Prostate gland (tissue), 2 donors: ENCODE measurements at regions not wholly inside any gene's neighbourhood (a gene's known extent, or its start where the extent isn't known, plus 50 kb on each side); places are given as distances from the start of the nearest gene placed in this dataset.

Experiments
- DNase-seq: peaks from one replicate; pipeline ENCODE4 v3.0.0-alpha.2; 2019; ENCODE audit warnings: low spot score
- H3K27ac ChIP-seq, 2 donors: fragments of 200-600 bp; sonication (generic); 2 replicates each; pipeline ENCODE4 v1.5.1; 2017 to 2019
- H3K27me3 ChIP-seq: fragments of 200-600 bp; sonication (generic); replicated peaks from 2 replicates; pipeline ENCODE4 v1.5.1; 2019; ENCODE audit not compliant: insufficient read depth
- H3K36me3 ChIP-seq, 2 donors: fragments of 200-600 bp; sonication (generic); 1 replicate in 1 of 2; 2 replicates in 1 of 2; pipeline versions ENCODE4 v1.5.1 to v1.8.1; 2017 to 2019
- H3K4me1 ChIP-seq: fragments of 200-600 bp; sonication (generic); replicated peaks from 2 replicates; pipeline ENCODE4 v1.5.1; 2019
- H3K4me3 ChIP-seq, 2 donors: fragments of 200-600 bp; sonication (generic); 2 replicates each; pipeline ENCODE4 v1.5.1; 2017 to 2019
- H3K9me3 ChIP-seq: fragments of 200-600 bp; sonication (generic); 2 replicates; pipeline ENCODE4 v1.5.1; 2017
- CTCF ChIP-seq, 4 experiments: fragments of 200-600 bp in 2 of 4; fragments of 450-650 bp in 2 of 4; sonication (generic) in 2 of 4; IDR thresholded peaks; 1 replicate in 3 of 4; 2 replicates in 1 of 4; pipeline ENCODE4 v1.5.1; 2016 to 2019; ENCODE audit warnings: antibody characterized with exemption in 4 of 4, mild to moderate bottlenecking in 2 of 4, moderate library complexity in 2 of 4
- POLR2A ChIP-seq: fragments of 450-650 bp; IDR thresholded peaks from one replicate; pipeline ENCODE4 v1.6.1; 2016; ENCODE audit warnings: antibody characterized with exemption, mild to moderate bottlenecking
- POLR2AphosphoS5 ChIP-seq: sonication (generic); formaldehyde crosslinking; IDR thresholded peaks from one replicate; pipeline ENCODE4 v1.6.1; 2017; ENCODE audit warnings: antibody characterized with exemption
- WGBS: methylation state at CpG from one replicate; pipeline ENCODE4 v1.1.5; 2018; 5-methylcytosine and 5-hydroxymethylcytosine counted together
- intact Hi-C: fragments of 100-400 bp; cut with DNase I; formaldehyde crosslinking; loops from one replicate; pipeline ENCODE4 v1.14.2; 2022

GRCh38 chr5:10157085-10157669 is 92.5 kb downstream of the ATPSCKMT start:
- Histone ChIP-seq H3K36me3 (no peaks in the 10 kb centered on the region), H3K4me3 (no peak overlapping the region), H3K4me1 (no peaks in the 10 kb centered on the region), H3K9me3 (no peaks in the 10 kb centered on the region), H3K27me3 (no peaks in the 10 kb centered on the region), H3K27ac (no peak overlapping the region)
- WGBS, result 40% methylated on average over 3 of the region's 3 CpGs
- peak; percentile 47 for DNase-seq
- intact Hi-C loops, result no loop called here
- TF ChIP-seq CTCF (IDR thresholded peaks at IDR 0.05), result no peak
- TF ChIP-seq POLR2AphosphoS5, result peak; percentile 26
- TF ChIP-seq POLR2A, result no peak

GRCh38 chr5:10155897-10156667 is 93.6 kb downstream of the ATPSCKMT start:
- TF ChIP-seq CTCF (IDR thresholded peaks at IDR 0.05), result no peak
- no peak for TF ChIP-seq POLR2AphosphoS5
- TF ChIP-seq POLR2A, result no peak
- Histone ChIP-seq H3K4me3 (no peak overlapping the region), H3K27me3 (no peaks in the 10 kb centered on the region), H3K27ac (no peak overlapping the region), H3K36me3 (no peaks in the 10 kb centered on the region), H3K9me3 (no peaks in the 10 kb centered on the region), H3K4me1 (no peaks in the 10 kb centered on the region)
- 84% methylated on average over 3 of the region's 3 CpGs for WGBS
- intact Hi-C loops, result no loop called here
- no peak for DNase-seq

- DNase-seq, result no peak
- Histone ChIP-seq H3K4me3 (no peak overlapping the region), H3K27ac (no peak overlapping the region), H3K36me3 (no peaks in the 10 kb centered on the region), H3K27me3 (no peaks in the 10 kb centered on the region), H3K9me3 (no peaks in the 10 kb centered on the region), H3K4me1 (no peaks in the 10 kb centered on the region)
- WGBS, result 71% methylated on average over 3 of the region's 3 CpGs
- intact Hi-C loops, result no loop called here
- no peak for TF ChIP-seq POLR2A
- no peak for TF ChIP-seq POLR2AphosphoS5
- no peak for TF ChIP-seq CTCF (IDR thresholded peaks at IDR 0.05)
These were observed 95.7 kb downstream of the ATPSCKMT start for GRCh38 chr5:10153808-10154537.

GRCh38 chr5:10153394-10153793 is 96.3 kb downstream of the ATPSCKMT start:
- WGBS, result 72% methylated on average over 4 of the region's 4 CpGs
- H3K36me3 ChIP-seq, result no peaks in the 10 kb centered on the region
- DNase-seq, result no peak
- no peak overlapping the region for H3K4me3 ChIP-seq
- H3K27me3 ChIP-seq, result no peaks in the 10 kb centered on the region
- H3K27ac ChIP-seq, result no peak overlapping the region
- TF ChIP-seq POLR2AphosphoS5 (no peak), CTCF (IDR thresholded peaks at IDR 0.05) (no peak)
- no peaks in the 10 kb centered on the region for H3K9me3 ChIP-seq
- no peaks in the 10 kb centered on the region for H3K4me1 ChIP-seq
- intact Hi-C loops, result no loop called here
